Suprapubic skin (tissue), 4 donors: ENCODE measurements at regions not wholly inside any gene's neighbourhood (a gene's known extent, or its start where the extent isn't known, plus 50 kb on each side); places are given as distances from the start of the nearest gene placed in this dataset.

Source experiments
- DNase-seq, 2 donors: peaks; one replicate each; pipeline ENCODE4 v3.0.0-alpha.2; 2019; ENCODE audit warnings: low spot score in 2 of 2
- H3K27ac ChIP-seq: fragments of 200-600 bp; sonication (generic); one replicate; pipeline ENCODE4 v1.5.1; 2019
- H3K27me3 ChIP-seq: fragments of 200-600 bp; sonication (generic); one replicate; pipeline ENCODE4 v1.5.1; 2019
- H3K36me3 ChIP-seq: fragments of 200-600 bp; sonication (generic); one replicate; pipeline ENCODE4 v1.5.1; 2019
- H3K4me1 ChIP-seq: fragments of 200-600 bp; sonication (generic); one replicate; pipeline ENCODE4 v1.5.1; 2019
- H3K4me3 ChIP-seq: fragments of 200-600 bp; sonication (generic); one replicate; pipeline ENCODE4 v1.5.1; 2019; ENCODE audit warnings: mild to moderate bottlenecking
- H3K9me3 ChIP-seq: fragments of 200-600 bp; sonication (generic); one replicate; pipeline ENCODE4 v1.5.1; 2019
- CTCF ChIP-seq, 2 donors: fragments of 200-600 bp in 1 of 2; fragments of 450-650 bp in 1 of 2; sonication (generic) in 1 of 2; IDR thresholded peaks; one replicate each; pipeline ENCODE4 v1.5.1; 2016 to 2019; ENCODE audit warnings: antibody characterized with exemption in 2 of 2, mild to moderate bottlenecking in 1 of 2, moderate library complexity in 1 of 2
- EP300 ChIP-seq: sonication (generic); formaldehyde crosslinking; IDR thresholded peaks from one replicate; pipeline ENCODE4 v1.6.1; 2017; ENCODE audit warnings: antibody characterized with exemption
- POLR2A ChIP-seq, 2 donors: fragments of 450-650 bp; IDR thresholded peaks; one replicate each; pipeline ENCODE4 v1.6.1; 2017; ENCODE audit warnings: antibody characterized with exemption in 2 of 2, mild to moderate bottlenecking in 2 of 2, moderate library complexity in 2 of 2
- POLR2AphosphoS5 ChIP-seq, 3 donors: sonication (generic); formaldehyde crosslinking; IDR thresholded peaks; one replicate each; pipeline ENCODE4 v1.6.1; 2017; ENCODE audit warnings: antibody characterized with exemption in 3 of 3
- WGBS: methylation state at CpG from one replicate; pipeline ENCODE4 v1.1.5; 2018; 5-methylcytosine and 5-hydroxymethylcytosine counted together

- TF ChIP-seq CTCF (IDR thresholded peaks at IDR 0.05), result no peak
- no peak for TF ChIP-seq EP300
- TF ChIP-seq POLR2A (IDR thresholded peaks at IDR 0.05), result no peak
- no peak for TF ChIP-seq POLR2AphosphoS5 (IDR thresholded peaks at IDR 0.05)
- 91% methylated on average over 2 of the region's 2 CpGs for whole genome bisulfite sequencing
- DNase-seq, result no peak
Measured at GRCh38 chr17:53101706-53102105, 721.0 kb upstream of the KIF2B start.

GRCh38 chr17:53100126-53100525 is 722.6 kb upstream of the KIF2B start:
- no peak overlapping the region for H3K4me3 ChIP-seq
- no peaks in the 10 kb centered on the region for H3K27me3 ChIP-seq
- no peaks in the 10 kb centered on the region for H3K9me3 ChIP-seq
- no peak for DNase-seq
- TF ChIP-seq EP300, result no peak
- no peak for TF ChIP-seq POLR2AphosphoS5 (IDR thresholded peaks at IDR 0.05)
- no peak for TF ChIP-seq POLR2A (IDR thresholded peaks at IDR 0.05)
- no peak for TF ChIP-seq CTCF (IDR thresholded peaks at IDR 0.05)
- H3K36me3 ChIP-seq, result no peaks in the 10 kb centered on the region
- 38% methylated on average over 3 of the region's 3 CpGs for WGBS
- H3K27ac ChIP-seq, result no peak overlapping the region
- no peaks in the 10 kb centered on the region for H3K4me1 ChIP-seq

More at GRCh38 chr17:53101706-53102105, 721.0 kb upstream of the KIF2B start:
- H3K27me3 ChIP-seq, result no peaks in the 10 kb centered on the region
- H3K27ac ChIP-seq, result no peak overlapping the region
- H3K4me3 ChIP-seq, result no peak overlapping the region
- no peaks in the 10 kb centered on the region for H3K4me1 ChIP-seq
- H3K36me3 ChIP-seq, result no peaks in the 10 kb centered on the region
- H3K9me3 ChIP-seq, result no peaks in the 10 kb centered on the region

- 57% methylated on average over 1 of the region's 1 CpG for WGBS
- Histone ChIP-seq H3K9me3 (no peaks in the 10 kb centered on the region), H3K27ac (no peak overlapping the region), H3K4me3 (no peak overlapping the region), H3K36me3 (no peaks in the 10 kb centered on the region), H3K27me3 (no peaks in the 10 kb centered on the region), H3K4me1 (no peaks in the 10 kb centered on the region)
- no peak for TF ChIP-seq EP300
- DNase-seq, result no peak
Measured at GRCh38 chr17:53093391-53093790, 729.3 kb upstream of the KIF2B start.

GRCh38 chr17:53092072-53092471 is 730.7 kb upstream of the KIF2B start:
- H3K36me3 ChIP-seq, result no peaks in the 10 kb centered on the region
- H3K4me3 ChIP-seq, result no peak overlapping the region
- no peaks in the 10 kb centered on the region for H3K27me3 ChIP-seq
- 92% methylated on average over 2 of the region's 2 CpGs for WGBS
- H3K4me1 ChIP-seq, result no peaks in the 10 kb centered on the region
- no peak for DNase-seq
- TF ChIP-seq POLR2A (IDR thresholded peaks at IDR 0.05), result no peak
- H3K9me3 ChIP-seq, result no peaks in the 10 kb centered on the region
- H3K27ac ChIP-seq, result no peak overlapping the region

GRCh38 chr17:53090770-53091169 is 732.0 kb upstream of the KIF2B start:
- Histone ChIP-seq H3K36me3 (no peaks in the 10 kb centered on the region), H3K27me3 (no peaks in the 10 kb centered on the region), H3K4me1 (no peaks in the 10 kb centered on the region), H3K9me3 (no peaks in the 10 kb centered on the region), H3K27ac (no peak overlapping the region), H3K4me3 (no peak overlapping the region)
- no peak for DNase-seq
- WGBS, result 93% methylated on average over 1 of the region's 1 CpG
- no peak for TF ChIP-seq POLR2AphosphoS5 (IDR thresholded peaks at IDR 0.05)
- TF ChIP-seq CTCF (IDR thresholded peaks at IDR 0.05), result no peak
- TF ChIP-seq EP300, result no peak
- TF ChIP-seq POLR2A (IDR thresholded peaks at IDR 0.05), result no peak

GRCh38 chr17:53088481-53088880 is 734.2 kb upstream of the KIF2B start:
- Histone ChIP-seq H3K9me3 (no peaks in the 10 kb centered on the region), H3K4me3 (no peak overlapping the region), H3K27me3 (no peaks in the 10 kb centered on the region), H3K36me3 (no peaks in the 10 kb centered on the region), H3K27ac (no peak overlapping the region), H3K4me1 (no peaks in the 10 kb centered on the region)
- TF ChIP-seq POLR2AphosphoS5 (IDR thresholded peaks at IDR 0.05) (no peak), EP300 (no peak), POLR2A (IDR thresholded peaks at IDR 0.05) (no peak), CTCF (IDR thresholded peaks at IDR 0.05) (no peak)
- DNase-seq, result no peak
- WGBS, result 54% methylated on average over 6 of the region's 6 CpGs
